Suprapubic skin (tissue), 4 donors: ENCODE measurements at regions not wholly inside any gene's neighbourhood (a gene's known extent, or its start where the extent isn't known, plus 50 kb on each side); places are given as distances from the start of the nearest gene placed in this dataset.

Experiments used
- EP300 ChIP-seq: sonication (generic); formaldehyde crosslinking; IDR thresholded peaks from one replicate; pipeline ENCODE4 v1.6.1; 2017; ENCODE audit warnings: antibody characterized with exemption
- POLR2A ChIP-seq, 2 donors: fragments of 450-650 bp; IDR thresholded peaks; one replicate each; pipeline ENCODE4 v1.6.1; 2017; ENCODE audit warnings: antibody characterized with exemption in 2 of 2, mild to moderate bottlenecking in 2 of 2, moderate library complexity in 2 of 2
- POLR2AphosphoS5 ChIP-seq, 3 donors: sonication (generic); formaldehyde crosslinking; IDR thresholded peaks; one replicate each; pipeline ENCODE4 v1.6.1; 2017; ENCODE audit warnings: antibody characterized with exemption in 3 of 3
- TF ChIP-seq, protein P1 (sequence below), 2 donors: fragments of 200-600 bp in 1 of 2; fragments of 450-650 bp in 1 of 2; sonication (generic) in 1 of 2; IDR thresholded peaks; one replicate each; pipeline ENCODE4 v1.5.1; 2016 to 2019; ENCODE audit warnings: antibody characterized with exemption in 2 of 2, mild to moderate bottlenecking in 1 of 2, moderate library complexity in 1 of 2

DNA sequence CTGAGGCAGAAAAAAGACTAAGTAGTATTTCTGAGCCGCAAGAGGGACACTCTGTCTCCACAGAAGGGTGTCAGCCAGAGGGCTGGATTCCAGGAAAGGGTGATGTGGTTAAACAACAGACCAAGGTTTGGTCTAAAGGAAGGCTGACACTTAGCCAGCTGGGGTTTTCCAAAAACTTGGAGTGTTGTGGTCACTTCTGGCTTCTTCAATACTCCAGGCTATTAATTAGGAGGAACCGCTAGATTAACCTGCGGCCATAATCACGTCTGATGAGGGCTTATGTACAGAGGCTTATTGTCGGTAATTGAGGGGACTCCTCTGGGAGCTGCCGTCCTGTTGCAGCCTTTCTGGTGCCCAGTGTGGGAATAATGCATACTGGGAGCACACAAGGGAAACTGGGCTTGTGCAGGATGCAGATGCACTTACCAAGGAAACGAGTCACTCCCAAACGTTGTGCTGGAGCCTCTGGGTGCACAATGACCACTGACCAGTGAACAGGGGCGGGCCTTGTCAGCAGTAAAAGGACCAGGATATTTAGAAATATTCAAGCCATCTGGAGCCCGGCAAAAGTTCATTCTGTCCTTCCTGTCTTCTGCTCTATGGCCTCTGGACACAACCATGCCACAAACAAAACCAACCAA, 70.2 kb upstream of the TUT7 start:
- TF ChIP-seq, protein P1, sequence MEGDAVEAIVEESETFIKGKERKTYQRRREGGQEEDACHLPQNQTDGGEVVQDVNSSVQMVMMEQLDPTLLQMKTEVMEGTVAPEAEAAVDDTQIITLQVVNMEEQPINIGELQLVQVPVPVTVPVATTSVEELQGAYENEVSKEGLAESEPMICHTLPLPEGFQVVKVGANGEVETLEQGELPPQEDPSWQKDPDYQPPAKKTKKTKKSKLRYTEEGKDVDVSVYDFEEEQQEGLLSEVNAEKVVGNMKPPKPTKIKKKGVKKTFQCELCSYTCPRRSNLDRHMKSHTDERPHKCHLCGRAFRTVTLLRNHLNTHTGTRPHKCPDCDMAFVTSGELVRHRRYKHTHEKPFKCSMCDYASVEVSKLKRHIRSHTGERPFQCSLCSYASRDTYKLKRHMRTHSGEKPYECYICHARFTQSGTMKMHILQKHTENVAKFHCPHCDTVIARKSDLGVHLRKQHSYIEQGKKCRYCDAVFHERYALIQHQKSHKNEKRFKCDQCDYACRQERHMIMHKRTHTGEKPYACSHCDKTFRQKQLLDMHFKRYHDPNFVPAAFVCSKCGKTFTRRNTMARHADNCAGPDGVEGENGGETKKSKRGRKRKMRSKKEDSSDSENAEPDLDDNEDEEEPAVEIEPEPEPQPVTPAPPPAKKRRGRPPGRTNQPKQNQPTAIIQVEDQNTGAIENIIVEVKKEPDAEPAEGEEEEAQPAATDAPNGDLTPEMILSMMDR (IDR thresholded peaks at IDR 0.05): no peak
- no peak for TF ChIP-seq POLR2A (IDR thresholded peaks at IDR 0.05)
- no peak for TF ChIP-seq POLR2AphosphoS5 (IDR thresholded peaks at IDR 0.05)
- no peak for TF ChIP-seq EP300
